DND-41 (cell line): ENCODE measurements at regions not wholly inside any gene's neighbourhood (a gene's known extent, or its start where the extent isn't known, plus 50 kb on each side); places are given as distances from the start of the nearest gene placed in this dataset.

Experiments used
- ATAC-seq: fragments of 200-7000 bp; cut with Tn5 transposase; 3 replicates; pipeline ENCODE4 v1.9.1; 2021; ENCODE audit warnings: low read depth; ENCODE audit not compliant: insufficient read depth
- DNase-seq: peaks from one replicate; pipeline ENCODE4 v3.0.0-alpha.2; 2020
- H2AFZ ChIP-seq: 2 replicates; pipeline ENCODE4 v1.6.0; 2012; ENCODE audit warnings: low read depth, low read length
- H3K27ac ChIP-seq: 2 replicates; pipeline ENCODE4 v1.5.1; 2012; ENCODE audit warnings: low read length, inconsistent platforms
- H3K27me3 ChIP-seq: fragments of 200-600 bp; sonication (generic); 2 replicates; pipeline ENCODE4 v1.6.0; 2012; ENCODE audit warnings: low read length, mild to moderate bottlenecking, inconsistent platforms; ENCODE audit not compliant: insufficient read depth, poor library complexity
- H3K36me3 ChIP-seq: 2 replicates; pipeline ENCODE4 v1.5.1; 2012; ENCODE audit warnings: low read length, inconsistent platforms; ENCODE audit not compliant: insufficient read depth
- H3K4me1 ChIP-seq: 2 replicates; pipeline ENCODE4 v1.5.1; 2012; ENCODE audit warnings: mild to moderate bottlenecking, low read length; ENCODE audit not compliant: insufficient read depth
- H3K4me2 ChIP-seq: 2 replicates; pipeline ENCODE4 v1.6.0; 2012; ENCODE audit warnings: mild to moderate bottlenecking, moderate library complexity, low read length, inconsistent platforms; ENCODE audit not compliant: insufficient read depth
- H3K4me3 ChIP-seq, 2 experiments: fragments of 200-600 bp in 1 of 2; shearing (Covaris generic) in 1 of 2; 2 replicates each; pipeline ENCODE4 v1.5.1; 2012 to 2016; ENCODE audit warnings: inconsistent platforms in 2 of 2, low read length in 2 of 2, mild to moderate bottlenecking in 2 of 2, low read depth in 1 of 2, moderate library complexity in 1 of 2
- H3K79me2 ChIP-seq: 2 replicates; pipeline ENCODE4 v1.6.0; 2012; ENCODE audit warnings: low read length, inconsistent platforms; ENCODE audit not compliant: insufficient read depth
- H3K9ac ChIP-seq: 2 replicates; pipeline ENCODE4 v1.6.0; 2012; ENCODE audit warnings: low read depth, mild to moderate bottlenecking, inconsistent platforms, low read length, moderate library complexity
- H3K9me3 ChIP-seq: 2 replicates; pipeline ENCODE4 v1.5.1; 2012; ENCODE audit warnings: low read length, moderate library complexity, mild to moderate bottlenecking, inconsistent platforms; ENCODE audit not compliant: insufficient read depth, severe bottlenecking
- H4K20me1 ChIP-seq: 2 replicates; pipeline ENCODE4 v1.6.0; 2012; ENCODE audit warnings: low read length; ENCODE audit not compliant: insufficient read depth
- EZH2 ChIP-seq: IDR thresholded peaks from 3 replicates; pipeline ENCODE4 v1.6.1; 2012; ENCODE audit warnings: borderline replicate concordance, low read depth, mild to moderate bottlenecking, moderate library complexity, low read length, inconsistent platforms; ENCODE audit not compliant: severe bottlenecking
- TF ChIP-seq, protein P1 (sequence below): IDR thresholded peaks from 2 replicates; pipeline ENCODE4 v1.5.1; 2012; ENCODE audit warnings: borderline replicate concordance, low read length, moderate library complexity, mild to moderate bottlenecking; ENCODE audit not compliant: poor library complexity, severe bottlenecking; ENCODE audit errors: extremely low read depth

DNA sequence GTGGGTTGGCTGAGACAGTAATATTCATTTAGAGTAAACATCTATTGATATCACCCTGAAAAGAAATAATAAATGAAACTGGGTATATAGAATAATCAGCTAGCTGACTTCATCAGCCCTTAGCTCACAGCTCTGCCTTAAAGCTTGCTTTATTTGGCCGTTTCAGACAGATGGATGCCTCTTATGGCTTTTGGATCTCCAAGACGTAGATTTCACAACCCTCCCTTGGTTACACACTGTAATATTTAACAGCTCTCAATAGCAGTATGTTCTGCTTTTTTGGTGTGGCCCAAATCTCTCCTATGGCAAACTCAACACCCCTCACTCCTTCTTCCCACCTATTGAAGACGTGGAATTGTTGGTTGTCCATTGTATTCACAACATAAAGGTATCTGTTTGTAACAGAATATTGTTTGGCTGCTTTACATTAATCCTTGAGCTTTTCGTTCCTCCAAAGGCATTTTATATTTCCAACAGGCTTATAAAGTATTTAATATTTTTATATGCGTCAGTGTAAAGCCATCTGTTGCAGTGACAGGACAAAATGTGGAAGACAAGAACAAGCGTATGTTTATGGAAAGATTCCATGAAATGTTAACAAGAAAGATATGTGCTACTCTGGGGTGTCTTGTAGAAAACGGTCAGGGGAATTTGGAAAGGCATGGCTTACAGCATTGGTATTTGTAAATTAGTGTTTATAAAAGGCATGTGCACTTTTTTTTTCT, 837.0 kb upstream of the RBFOX1 start:
- ATAC-seq (no peak), DNase-seq (no peak)
- H3K9me3 ChIP-seq, result no peaks in the 10 kb centered on the region
- H3K27me3 ChIP-seq, result no peaks in the 10 kb centered on the region
- H3K36me3 ChIP-seq, result no peaks in the 10 kb centered on the region
- no peaks in the 10 kb centered on the region for H4K20me1 ChIP-seq
- H2AFZ ChIP-seq, result no peak overlapping the region
- no peak overlapping the region for H3K27ac ChIP-seq
- H3K4me2 ChIP-seq, result no peak overlapping the region
- no peak overlapping the region for H3K4me3 ChIP-seq
- no peak for TF ChIP-seq EZH2
- TF ChIP-seq, protein P1, sequence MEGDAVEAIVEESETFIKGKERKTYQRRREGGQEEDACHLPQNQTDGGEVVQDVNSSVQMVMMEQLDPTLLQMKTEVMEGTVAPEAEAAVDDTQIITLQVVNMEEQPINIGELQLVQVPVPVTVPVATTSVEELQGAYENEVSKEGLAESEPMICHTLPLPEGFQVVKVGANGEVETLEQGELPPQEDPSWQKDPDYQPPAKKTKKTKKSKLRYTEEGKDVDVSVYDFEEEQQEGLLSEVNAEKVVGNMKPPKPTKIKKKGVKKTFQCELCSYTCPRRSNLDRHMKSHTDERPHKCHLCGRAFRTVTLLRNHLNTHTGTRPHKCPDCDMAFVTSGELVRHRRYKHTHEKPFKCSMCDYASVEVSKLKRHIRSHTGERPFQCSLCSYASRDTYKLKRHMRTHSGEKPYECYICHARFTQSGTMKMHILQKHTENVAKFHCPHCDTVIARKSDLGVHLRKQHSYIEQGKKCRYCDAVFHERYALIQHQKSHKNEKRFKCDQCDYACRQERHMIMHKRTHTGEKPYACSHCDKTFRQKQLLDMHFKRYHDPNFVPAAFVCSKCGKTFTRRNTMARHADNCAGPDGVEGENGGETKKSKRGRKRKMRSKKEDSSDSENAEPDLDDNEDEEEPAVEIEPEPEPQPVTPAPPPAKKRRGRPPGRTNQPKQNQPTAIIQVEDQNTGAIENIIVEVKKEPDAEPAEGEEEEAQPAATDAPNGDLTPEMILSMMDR, result no peak
- H3K9ac ChIP-seq, result no peak overlapping the region
- H3K4me1 ChIP-seq, result no peaks in the 10 kb centered on the region
- no peaks in the 10 kb centered on the region for H3K79me2 ChIP-seq

- ATAC-seq (no peak), DNase-seq (no peak)
- TF ChIP-seq, protein P1, result no peak
- no peak for TF ChIP-seq EZH2
- Histone ChIP-seq H3K9me3 (no peaks in the 10 kb centered on the region), H3K36me3 (no peaks in the 10 kb centered on the region), H3K4me3 (no peak overlapping the region), H3K4me2 (no peak overlapping the region), H3K79me2 (no peaks in the 10 kb centered on the region), H4K20me1 (no peaks in the 10 kb centered on the region), H3K27me3 (no peaks in the 10 kb centered on the region), H2AFZ (no peak overlapping the region), H3K4me1 (no peaks in the 10 kb centered on the region), H3K27ac (no peak overlapping the region), H3K9ac (no peak overlapping the region)
These were observed 837.9 kb upstream of the RBFOX1 start for GRCh38 chr16:6494716-6495115.

DNA sequence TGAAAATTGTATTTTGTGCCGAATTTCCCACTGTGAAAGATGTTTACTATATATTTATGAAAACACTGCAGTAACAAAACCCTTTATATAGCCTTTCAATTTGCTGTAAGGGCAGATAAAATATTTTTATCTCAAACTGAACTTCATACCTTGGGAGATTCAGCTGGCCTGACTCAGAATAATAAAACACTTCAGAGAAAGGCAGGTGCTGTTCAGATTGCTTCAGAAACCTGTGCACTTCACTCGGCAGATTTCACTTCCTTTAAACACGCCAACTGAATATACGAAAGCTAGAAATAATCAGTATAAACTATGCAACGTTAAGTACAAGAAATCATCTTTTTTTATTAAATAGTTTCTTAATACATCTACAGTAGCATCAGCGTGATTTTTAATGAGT, 839.1 kb upstream of the RBFOX1 start:
- no peak overlapping the region for H2AFZ ChIP-seq
- no peak overlapping the region for H3K4me2 ChIP-seq
- no peak overlapping the region for H3K9ac ChIP-seq
- H4K20me1 ChIP-seq, result no peaks in the 10 kb centered on the region
- ATAC-seq, result no peak
- no peak overlapping the region for H3K27ac ChIP-seq
- no peaks in the 10 kb centered on the region for H3K27me3 ChIP-seq
- H3K4me3 ChIP-seq, result no peak overlapping the region
- DNase-seq, result no peak
- H3K4me1 ChIP-seq, result no peaks in the 10 kb centered on the region
- TF ChIP-seq, protein P1, result no peak
- no peaks in the 10 kb centered on the region for H3K79me2 ChIP-seq
- H3K36me3 ChIP-seq, result no peaks in the 10 kb centered on the region
- no peaks in the 10 kb centered on the region for H3K9me3 ChIP-seq

DNA sequence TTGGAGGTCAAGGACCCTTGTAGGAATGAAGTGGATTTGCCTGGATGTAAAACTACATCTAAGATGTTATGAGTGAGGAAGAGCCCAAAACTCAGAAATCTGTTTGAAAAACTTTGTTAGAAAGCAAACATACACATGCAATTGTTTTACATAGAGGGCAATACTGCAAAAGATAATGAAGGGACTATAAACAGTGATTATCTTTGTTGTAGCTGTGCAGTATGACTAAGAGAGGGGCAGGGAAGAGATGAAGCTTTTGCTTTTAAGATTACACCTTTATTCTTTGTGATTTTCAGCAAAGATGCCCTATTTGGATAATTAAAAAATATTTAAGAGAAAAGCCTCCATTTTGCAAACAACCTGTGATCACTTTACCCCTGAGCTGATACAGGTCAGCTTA, 839.9 kb upstream of the RBFOX1 start:
- H2AFZ ChIP-seq, result no peak overlapping the region
- no peak for DNase-seq
- TF ChIP-seq, protein P1, result no peak
- no peak for TF ChIP-seq EZH2
- H3K4me1 ChIP-seq, result no peaks in the 10 kb centered on the region
- ATAC-seq, result no peak
- no peak overlapping the region for H3K4me2 ChIP-seq
- no peaks in the 10 kb centered on the region for H4K20me1 ChIP-seq
- H3K27me3 ChIP-seq, result no peaks in the 10 kb centered on the region
- no peaks in the 10 kb centered on the region for H3K36me3 ChIP-seq
- no peaks in the 10 kb centered on the region for H3K9me3 ChIP-seq
- H3K4me3 ChIP-seq, result no peak overlapping the region
- no peak overlapping the region for H3K27ac ChIP-seq
- H3K9ac ChIP-seq, result no peak overlapping the region
- H3K79me2 ChIP-seq, result no peaks in the 10 kb centered on the region
